ENCODE measurements at regions not wholly inside any gene's neighbourhood (a gene's known extent, or its start where the extent isn't known, plus 50 kb on each side); places are given as distances from the start of the nearest gene placed in this dataset.

DNA sequence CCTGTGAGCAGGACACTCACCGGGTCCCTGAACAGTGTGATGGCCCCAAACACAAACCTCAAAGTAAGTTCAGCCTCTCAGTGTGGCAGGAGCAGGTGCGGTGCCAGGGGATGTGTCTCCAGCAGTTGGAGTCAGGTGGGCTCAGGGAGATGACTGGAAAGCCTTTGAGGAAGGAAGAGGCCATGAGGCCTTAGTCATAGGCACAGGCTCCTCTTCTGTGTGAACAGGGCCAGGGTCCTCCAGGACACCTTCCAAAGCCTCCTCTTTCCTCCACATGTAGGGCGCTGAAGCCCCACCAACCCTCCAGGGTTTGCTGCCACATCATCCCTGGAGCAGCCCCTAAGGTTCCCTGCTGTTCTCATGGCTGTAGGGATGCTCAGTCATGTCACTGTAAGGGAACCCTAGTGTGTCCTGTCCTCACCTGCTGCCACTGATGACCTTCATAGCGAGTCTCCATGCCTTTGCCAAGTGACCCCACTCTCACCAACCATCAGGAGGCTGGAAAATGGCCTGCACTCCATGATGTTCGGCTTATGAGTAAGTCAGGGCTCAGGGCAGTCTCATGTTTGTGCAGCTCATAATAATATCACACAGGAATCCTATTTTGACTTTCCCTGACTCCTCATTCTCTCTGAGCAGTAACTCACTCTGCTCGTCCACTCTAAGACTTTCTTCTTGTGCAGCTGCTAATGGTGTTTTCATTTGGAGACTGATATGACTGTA lies 1152.9 kb downstream of the RPIA start:
- Histone ChIP-seq H3K27ac (ENCODE audit: control insufficient read depth, insufficient read depth, low read length) (no peak overlapping the region), H2AFZ (ENCODE audit: control insufficient read depth, low read length) (no peak overlapping the region), H3K9me1 (ENCODE audit: control insufficient read depth, extremely low read depth, insufficient read depth, low read length) (no peaks in the 10 kb centered on the region), H3K9me3 (ENCODE audit: control insufficient read depth, low read depth, low read length) (peaks cover 13% of the 10 kb centered on the region), H3K4me2 (ENCODE audit: control insufficient read depth, extremely low read depth, insufficient read depth, low read depth, low read length) (no peak overlapping the region), H3K9ac (ENCODE audit: control insufficient read depth, extremely low read depth, insufficient read depth, low read length) (no peak overlapping the region), H4K20me1 (ENCODE audit: control insufficient read depth, extremely low read depth, insufficient read depth, low read length) (no peaks in the 10 kb centered on the region), H3K36me3 (ENCODE audit: control insufficient read depth in 2 of 2, extremely low read depth in 1 of 2, insufficient read depth in 2 of 2, low read length in 2 of 2) (no peaks in the 10 kb centered on the region), H3K4me3 (ENCODE audit: control insufficient read depth in 2 of 3, extremely low read depth in 1 of 3, insufficient read depth in 2 of 3, low read depth in 1 of 3, low read length in 3 of 3) (no peak overlapping the region), H3K79me2 (ENCODE audit: control insufficient read depth, insufficient read depth, low read length) (no peaks in the 10 kb centered on the region), H3K4me1 (ENCODE audit: control insufficient read depth, extremely low read depth, insufficient read depth, low read length) (no peaks in the 10 kb centered on the region), H3K27me3 (ENCODE audit: control insufficient read depth, extremely low read depth, insufficient read depth, low read length) (no peaks in the 10 kb centered on the region)
- DNase-seq (ENCODE audit: low read depth, low spot score): no peak
- FAIRE-seq: no peak
- dilution Hi-C loops (cut with MboI; ENCODE audit: extremely low pct_ligation_motif_present, low sequenced_read_pairs): no loop called here
- no peak for TF ChIP-seq EZH2 (IDR thresholded peaks at IDR 0.05; ENCODE audit: low read length)
- TF ChIP-seq, protein P1, sequence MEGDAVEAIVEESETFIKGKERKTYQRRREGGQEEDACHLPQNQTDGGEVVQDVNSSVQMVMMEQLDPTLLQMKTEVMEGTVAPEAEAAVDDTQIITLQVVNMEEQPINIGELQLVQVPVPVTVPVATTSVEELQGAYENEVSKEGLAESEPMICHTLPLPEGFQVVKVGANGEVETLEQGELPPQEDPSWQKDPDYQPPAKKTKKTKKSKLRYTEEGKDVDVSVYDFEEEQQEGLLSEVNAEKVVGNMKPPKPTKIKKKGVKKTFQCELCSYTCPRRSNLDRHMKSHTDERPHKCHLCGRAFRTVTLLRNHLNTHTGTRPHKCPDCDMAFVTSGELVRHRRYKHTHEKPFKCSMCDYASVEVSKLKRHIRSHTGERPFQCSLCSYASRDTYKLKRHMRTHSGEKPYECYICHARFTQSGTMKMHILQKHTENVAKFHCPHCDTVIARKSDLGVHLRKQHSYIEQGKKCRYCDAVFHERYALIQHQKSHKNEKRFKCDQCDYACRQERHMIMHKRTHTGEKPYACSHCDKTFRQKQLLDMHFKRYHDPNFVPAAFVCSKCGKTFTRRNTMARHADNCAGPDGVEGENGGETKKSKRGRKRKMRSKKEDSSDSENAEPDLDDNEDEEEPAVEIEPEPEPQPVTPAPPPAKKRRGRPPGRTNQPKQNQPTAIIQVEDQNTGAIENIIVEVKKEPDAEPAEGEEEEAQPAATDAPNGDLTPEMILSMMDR (optimal IDR thresholded peaks at IDR 0.05 in 1 of 3, IDR thresholded peaks at IDR 0.05 in 1 of 3, conservative IDR thresholded peaks at IDR 0.05 in 1 of 3; ENCODE audit: extremely low read depth in 1 of 3, insufficient read depth in 2 of 3, low read length in 3 of 3): no peak

DNA sequence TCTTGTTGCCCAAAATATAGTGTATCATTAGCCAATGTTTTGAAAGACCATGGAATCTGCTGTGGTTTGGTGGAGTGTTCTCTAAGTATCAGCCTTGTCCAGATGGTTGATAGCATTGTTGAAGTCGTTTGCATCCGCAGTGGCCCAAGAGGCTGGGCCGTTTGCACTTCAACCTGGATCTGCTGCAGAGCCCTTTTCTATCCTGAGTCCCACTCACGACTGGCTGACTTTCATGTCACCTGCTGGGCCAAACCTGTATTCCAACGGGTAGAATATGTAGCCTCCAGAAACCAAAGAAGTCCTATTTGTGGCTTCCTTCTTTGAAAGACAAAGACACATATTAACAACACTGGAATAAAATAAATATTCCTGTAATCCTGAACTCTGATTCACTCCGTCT lies 1154.1 kb downstream of the RPIA start:
- no peaks in the 10 kb centered on the region for H3K79me2 ChIP-seq (ENCODE audit: control insufficient read depth, insufficient read depth, low read length)
- H3K9ac ChIP-seq (ENCODE audit: control insufficient read depth, extremely low read depth, insufficient read depth, low read length): no peak overlapping the region
- no peaks in the 10 kb centered on the region for H3K27me3 ChIP-seq (ENCODE audit: control insufficient read depth, extremely low read depth, insufficient read depth, low read length)
- H3K9me3 ChIP-seq (ENCODE audit: control insufficient read depth, low read depth, low read length): peaks cover 7% of the 10 kb centered on the region
- H3K4me2 ChIP-seq (ENCODE audit: control insufficient read depth, extremely low read depth, insufficient read depth, low read depth, low read length): no peak overlapping the region
- H3K36me3 ChIP-seq (ENCODE audit: control insufficient read depth in 2 of 2, extremely low read depth in 1 of 2, insufficient read depth in 2 of 2, low read length in 2 of 2): no peaks in the 10 kb centered on the region
- dilution Hi-C loops (cut with MboI; ENCODE audit: extremely low pct_ligation_motif_present, low sequenced_read_pairs): no loop called here
- H3K4me1 ChIP-seq (ENCODE audit: control insufficient read depth, extremely low read depth, insufficient read depth, low read length): no peaks in the 10 kb centered on the region
- no peaks in the 10 kb centered on the region for H4K20me1 ChIP-seq (ENCODE audit: control insufficient read depth, extremely low read depth, insufficient read depth, low read length)
- H2AFZ ChIP-seq (ENCODE audit: control insufficient read depth, low read length): no peak overlapping the region
- TF ChIP-seq, protein P1 (optimal IDR thresholded peaks at IDR 0.05 in 1 of 3, IDR thresholded peaks at IDR 0.05 in 1 of 3, conservative IDR thresholded peaks at IDR 0.05 in 1 of 3; ENCODE audit: extremely low read depth in 1 of 3, insufficient read depth in 2 of 3, low read length in 3 of 3): no peak
- no peaks in the 10 kb centered on the region for H3K9me1 ChIP-seq (ENCODE audit: control insufficient read depth, extremely low read depth, insufficient read depth, low read length)
- FAIRE-seq (no peak), DNase-seq (ENCODE audit: low read depth, low spot score) (no peak)
- H3K4me3 ChIP-seq (ENCODE audit: control insufficient read depth in 2 of 3, extremely low read depth in 1 of 3, insufficient read depth in 2 of 3, low read depth in 1 of 3, low read length in 3 of 3): no peak overlapping the region
- H3K27ac ChIP-seq (ENCODE audit: control insufficient read depth, insufficient read depth, low read length): no peak overlapping the region

All from keratinocyte (primary cell).